ENCODE measurements at regions not wholly inside any gene's neighbourhood (a gene's known extent, or its start where the extent isn't known, plus 50 kb on each side); places are given as distances from the start of the nearest gene placed in this dataset.

- Histone ChIP-seq H4K8ac (ENCODE audit: low read depth, low read length) (no peak overlapping the region), H3K4me3 (ENCODE audit: low read depth, low read length) (no peak overlapping the region), H3K18ac (ENCODE audit: low read length) (no peak overlapping the region), H3K14ac (ENCODE audit: low read length) (no peak overlapping the region), H2BK12ac (ENCODE audit: low read length) (no peak overlapping the region), H3K79me2 (ENCODE audit: control insufficient read depth, insufficient read depth, low read length, poor library complexity) (no peaks in the 10 kb centered on the region), H2AK5ac (ENCODE audit: low read length) (no peak overlapping the region), H2BK120ac (ENCODE audit: insufficient read depth, low read length, poor library complexity) (no peak overlapping the region), H3K27ac (ENCODE audit: low read depth, low read length) (no peak overlapping the region), H2AFZ (ENCODE audit: insufficient read depth, low read length, poor library complexity) (no peak overlapping the region), H3K23ac (ENCODE audit: low read length) (no peak overlapping the region), H3K4ac (ENCODE audit: low read depth, low read length) (no peak overlapping the region), H3K27me3 (ENCODE audit: insufficient read depth, low read length) (no peaks in the 10 kb centered on the region), H3K79me1 (ENCODE audit: low read length) (no peaks in the 10 kb centered on the region), H3K9me3 (ENCODE audit: insufficient read depth, low read depth, low read length) (no peaks in the 10 kb centered on the region), H3K4me1 (ENCODE audit: control insufficient read depth in 1 of 2, insufficient read depth in 2 of 2, low read length in 2 of 2) (no peaks in the 10 kb centered on the region), H3K9ac (ENCODE audit: low read length) (no peak overlapping the region), H3K36me3 (ENCODE audit: control insufficient read depth in 1 of 2, insufficient read depth in 2 of 2, low read length in 2 of 2) (no peaks in the 10 kb centered on the region), H2BK5ac (ENCODE audit: low read depth, low read length, poor library complexity) (no peak overlapping the region), H4K12ac (ENCODE audit: low read depth, low read length) (no peak overlapping the region), H3K4me2 (ENCODE audit: low read length) (no peak overlapping the region), H4K91ac (ENCODE audit: low read depth, low read length) (no peak overlapping the region)
- 100% methylated on average over 1 of the region's 5 CpGs for WGBS (ENCODE audit: extremely low coverage, insufficient coverage, insufficient read length)
- DNase-seq, result no peak
Measured at GRCh38 chr21:19400223-19400770, 996.7 kb upstream of the TMPRSS15 start.

DNA sequence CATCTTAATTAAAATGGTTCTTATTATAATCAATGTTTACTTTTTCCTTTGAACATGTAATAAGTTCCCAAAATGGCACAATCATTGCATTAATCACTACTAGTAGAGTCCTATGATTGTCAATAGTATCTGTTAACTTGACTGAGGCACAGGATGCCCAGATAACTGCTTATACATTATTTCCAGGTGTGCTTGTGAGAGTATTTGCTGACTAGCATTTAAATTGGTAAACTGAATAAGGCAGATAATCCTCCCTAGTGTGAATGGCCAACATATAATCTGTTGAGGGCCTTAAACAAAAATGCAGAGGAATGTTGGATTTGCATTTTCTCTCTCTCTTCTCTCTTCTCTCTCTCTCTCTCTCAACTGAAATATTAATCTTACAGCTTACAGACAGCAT is 999.3 kb upstream of the TMPRSS15 start:
- Histone ChIP-seq H3K9me3 (ENCODE audit: insufficient read depth, low read depth, low read length) (no peaks in the 10 kb centered on the region), H3K79me2 (ENCODE audit: control insufficient read depth, insufficient read depth, low read length, poor library complexity) (no peaks in the 10 kb centered on the region), H2BK12ac (ENCODE audit: low read length) (no peak overlapping the region), H3K23ac (ENCODE audit: low read length) (no peak overlapping the region), H3K36me3 (ENCODE audit: control insufficient read depth in 1 of 2, insufficient read depth in 2 of 2, low read length in 2 of 2) (no peaks in the 10 kb centered on the region), H2AK5ac (ENCODE audit: low read length) (no peak overlapping the region), H3K14ac (ENCODE audit: low read length) (no peak overlapping the region), H3K4me1 (ENCODE audit: control insufficient read depth in 1 of 2, insufficient read depth in 2 of 2, low read length in 2 of 2) (no peaks in the 10 kb centered on the region), H4K8ac (ENCODE audit: low read depth, low read length) (no peak overlapping the region), H4K12ac (ENCODE audit: low read depth, low read length) (no peak overlapping the region), H3K4me2 (ENCODE audit: low read length) (no peak overlapping the region), H3K27me3 (ENCODE audit: insufficient read depth, low read length) (no peaks in the 10 kb centered on the region), H3K4ac (ENCODE audit: low read depth, low read length) (no peak overlapping the region), H3K27ac (ENCODE audit: low read depth, low read length) (no peak overlapping the region), H3K4me3 (ENCODE audit: low read depth, low read length) (no peak overlapping the region), H4K91ac (ENCODE audit: low read depth, low read length) (no peak overlapping the region), H2BK120ac (ENCODE audit: insufficient read depth, low read length, poor library complexity) (no peak overlapping the region), H3K9ac (ENCODE audit: low read length) (no peak overlapping the region), H3K18ac (ENCODE audit: low read length) (no peak overlapping the region), H3K79me1 (ENCODE audit: low read length) (no peaks in the 10 kb centered on the region), H2BK5ac (ENCODE audit: low read depth, low read length, poor library complexity) (no peak overlapping the region), H2AFZ (ENCODE audit: insufficient read depth, low read length, poor library complexity) (no peak overlapping the region)
- no peak for DNase-seq

DNA sequence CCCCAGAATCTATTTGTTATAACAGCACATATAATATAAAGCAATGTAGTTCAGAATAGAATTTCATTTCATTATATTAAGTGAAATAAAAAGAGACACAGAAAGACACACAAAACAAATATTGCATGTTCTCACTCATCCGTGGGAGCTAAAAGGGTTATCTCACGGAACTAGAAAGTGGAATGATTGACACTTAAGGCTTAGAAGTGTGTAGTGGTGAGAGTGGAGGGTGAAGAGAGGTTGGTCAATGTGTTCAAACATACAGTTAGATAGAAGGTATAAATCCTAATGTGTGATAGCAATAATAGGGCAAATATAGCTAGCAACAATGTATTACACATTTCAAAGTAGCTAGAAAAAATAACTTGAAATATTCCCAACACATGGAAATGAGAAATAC is 1001.7 kb upstream of the TMPRSS15 start:
- no peak overlapping the region for H4K91ac ChIP-seq (ENCODE audit: low read depth, low read length)
- no CpG with 5 or more reads among the region's 2 CpGs for WGBS (ENCODE audit: extremely low coverage, insufficient coverage, insufficient read length)
- no peaks in the 10 kb centered on the region for H3K79me2 ChIP-seq (ENCODE audit: control insufficient read depth, insufficient read depth, low read length, poor library complexity)
- H3K36me3 ChIP-seq (ENCODE audit: control insufficient read depth in 1 of 2, insufficient read depth in 2 of 2, low read length in 2 of 2), result no peaks in the 10 kb centered on the region
- no peaks in the 10 kb centered on the region for H3K4me1 ChIP-seq (ENCODE audit: control insufficient read depth in 1 of 2, insufficient read depth in 2 of 2, low read length in 2 of 2)
- H2BK12ac ChIP-seq (ENCODE audit: low read length), result no peak overlapping the region
- no peak overlapping the region for H3K27ac ChIP-seq (ENCODE audit: low read depth, low read length)
- H3K18ac ChIP-seq (ENCODE audit: low read length), result no peak overlapping the region
- no peak overlapping the region for H3K4ac ChIP-seq (ENCODE audit: low read depth, low read length)
- H2AK5ac ChIP-seq (ENCODE audit: low read length), result no peak overlapping the region
- no peak overlapping the region for H3K4me2 ChIP-seq (ENCODE audit: low read length)
- no peak overlapping the region for H3K23ac ChIP-seq (ENCODE audit: low read length)
- no peak overlapping the region for H3K14ac ChIP-seq (ENCODE audit: low read length)
- no peak for DNase-seq
- H2AFZ ChIP-seq (ENCODE audit: insufficient read depth, low read length, poor library complexity), result no peak overlapping the region
- no peak overlapping the region for H4K8ac ChIP-seq (ENCODE audit: low read depth, low read length)
- H3K9me3 ChIP-seq (ENCODE audit: insufficient read depth, low read depth, low read length), result no peaks in the 10 kb centered on the region
- H2BK120ac ChIP-seq (ENCODE audit: insufficient read depth, low read length, poor library complexity), result no peak overlapping the region
- no peaks in the 10 kb centered on the region for H3K79me1 ChIP-seq (ENCODE audit: low read length)
- H3K9ac ChIP-seq (ENCODE audit: low read length), result no peak overlapping the region
- H3K27me3 ChIP-seq (ENCODE audit: insufficient read depth, low read length), result no peaks in the 10 kb centered on the region
- no peak overlapping the region for H2BK5ac ChIP-seq (ENCODE audit: low read depth, low read length, poor library complexity)
- no peak overlapping the region for H4K12ac ChIP-seq (ENCODE audit: low read depth, low read length)
- no peak overlapping the region for H3K4me3 ChIP-seq (ENCODE audit: low read depth, low read length)

- Histone ChIP-seq H3K9me3 (ENCODE audit: insufficient read depth, low read depth, low read length) (peaks cover 6% of the 10 kb centered on the region), H3K36me3 (ENCODE audit: control insufficient read depth in 1 of 2, insufficient read depth in 2 of 2, low read length in 2 of 2) (no peaks in the 10 kb centered on the region), H3K79me1 (ENCODE audit: low read length) (no peaks in the 10 kb centered on the region), H3K27ac (ENCODE audit: low read depth, low read length) (no peak overlapping the region), H4K8ac (ENCODE audit: low read depth, low read length) (no peak overlapping the region), H2BK120ac (ENCODE audit: insufficient read depth, low read length, poor library complexity) (no peak overlapping the region), H2BK12ac (ENCODE audit: low read length) (no peak overlapping the region), H2AFZ (ENCODE audit: insufficient read depth, low read length, poor library complexity) (no peak overlapping the region), H3K27me3 (ENCODE audit: insufficient read depth, low read length) (no peaks in the 10 kb centered on the region), H4K12ac (ENCODE audit: low read depth, low read length) (no peak overlapping the region), H3K79me2 (ENCODE audit: control insufficient read depth, insufficient read depth, low read length, poor library complexity) (no peaks in the 10 kb centered on the region), H3K4me2 (ENCODE audit: low read length) (no peak overlapping the region), H3K4me1 (ENCODE audit: control insufficient read depth in 1 of 2, insufficient read depth in 2 of 2, low read length in 2 of 2) (no peaks in the 10 kb centered on the region), H3K4me3 (ENCODE audit: low read depth, low read length) (no peak overlapping the region), H3K18ac (ENCODE audit: low read length) (no peak overlapping the region), H2BK5ac (ENCODE audit: low read depth, low read length, poor library complexity) (no peak overlapping the region), H2AK5ac (ENCODE audit: low read length) (no peak overlapping the region), H4K91ac (ENCODE audit: low read depth, low read length) (no peak overlapping the region), H3K23ac (ENCODE audit: low read length) (no peak overlapping the region), H3K9ac (ENCODE audit: low read length) (no peak overlapping the region), H3K4ac (ENCODE audit: low read depth, low read length) (no peak overlapping the region), H3K14ac (ENCODE audit: low read length) (no peak overlapping the region)
- DNase-seq, result no peak
- no CpG with 5 or more reads among the region's 3 CpGs for WGBS (ENCODE audit: extremely low coverage, insufficient coverage, insufficient read length)
Measured at GRCh38 chr21:19420565-19420964, 1017.0 kb upstream of the TMPRSS15 start.
